HG02571 (cell line): ENCODE measurements at regions not wholly inside any gene's neighbourhood (a gene's known extent, or its start where the extent isn't known, plus 50 kb on each side); places are given as distances from the start of the nearest gene placed in this dataset.

Experiments used
- ATAC-seq: cut with Tn5 transposase; IDR thresholded peaks from one replicate; pipeline ENCODE4 v1.9.1; 2021; ENCODE audit warnings: mild to moderate bottlenecking, moderate library complexity; ENCODE audit not compliant: unreplicated experiment

- no peak for ATAC-seq
Measured at GRCh38 chr20:17819395-17820093, 119.8 kb downstream of the BANF2 start.

- ATAC-seq = no peak
Measured at GRCh38 chr20:17818187-17818586, 118.4 kb downstream of the BANF2 start.

- ATAC-seq = no peak
Measured at GRCh38 chr20:17816804-17817587, 117.2 kb downstream of the BANF2 start.

- no peak for ATAC-seq
Measured at GRCh38 chr20:17811628-17811965, 111.8 kb downstream of the BANF2 start.

- no peak for ATAC-seq
Measured at GRCh38 chr20:17810847-17811627, 111.3 kb downstream of the BANF2 start.

- ATAC-seq = no peak
Measured at GRCh38 chr20:17810062-17810631, 110.4 kb downstream of the BANF2 start.

- ATAC-seq = no peak
Measured at GRCh38 chr20:17809362-17810061, 109.7 kb downstream of the BANF2 start.

GRCh38 chr20:17808782-17809181, 109.0 kb downstream of the BANF2 start:
- ATAC-seq = no peak

GRCh38 chr20:17808357-17808756, 108.6 kb downstream of the BANF2 start:
- ATAC-seq = no peak

- no peak for ATAC-seq
Measured at GRCh38 chr20:17807651-17808050, 107.9 kb downstream of the BANF2 start.

- no peak for ATAC-seq
Measured at GRCh38 chr20:17806739-17807441, 107.1 kb downstream of the BANF2 start.

- ATAC-seq = no peak
Measured at GRCh38 chr20:17806107-17806506, 106.3 kb downstream of the BANF2 start.

- no peak for ATAC-seq
Measured at GRCh38 chr20:17803765-17804164, 104.0 kb downstream of the BANF2 start.

GRCh38 chr20:17799575-17800227, 99.9 kb downstream of the BANF2 start:
- no peak for ATAC-seq

GRCh38 chr20:17798601-17799000, 98.8 kb downstream of the BANF2 start:
- no peak for ATAC-seq

GRCh38 chr20:17797579-17797978, 97.8 kb downstream of the BANF2 start:
- ATAC-seq = no peak

GRCh38 chr20:17797161-17797560, 97.4 kb downstream of the BANF2 start:
- ATAC-seq = no peak

GRCh38 chr20:17796091-17796563, 96.4 kb downstream of the BANF2 start:
- no peak for ATAC-seq

GRCh38 chr20:17795501-17796071, 95.8 kb downstream of the BANF2 start:
- no peak for ATAC-seq
